GM20000 (cell line): ENCODE measurements at regions not wholly inside any gene's neighbourhood (a gene's known extent, or its start where the extent isn't known, plus 50 kb on each side); places are given as distances from the start of the nearest gene placed in this dataset.

Experiments used
- DNase-seq: peaks from one replicate; pipeline ENCODE4 v3.0.0; 2012; ENCODE audit warnings: low spot score
- CTCF ChIP-seq: IDR thresholded peaks from 2 replicates; pipeline ENCODE4 v1.5.1; 2012; ENCODE audit warnings: mild to moderate bottlenecking, control low read depth; ENCODE audit errors: extremely low read depth, missing control alignments

- DNase-seq = no peak
- TF ChIP-seq CTCF = no peak
These were observed 81.8 kb upstream of the KIT start for GRCh38 chr4:54575919-54576318.

DNA sequence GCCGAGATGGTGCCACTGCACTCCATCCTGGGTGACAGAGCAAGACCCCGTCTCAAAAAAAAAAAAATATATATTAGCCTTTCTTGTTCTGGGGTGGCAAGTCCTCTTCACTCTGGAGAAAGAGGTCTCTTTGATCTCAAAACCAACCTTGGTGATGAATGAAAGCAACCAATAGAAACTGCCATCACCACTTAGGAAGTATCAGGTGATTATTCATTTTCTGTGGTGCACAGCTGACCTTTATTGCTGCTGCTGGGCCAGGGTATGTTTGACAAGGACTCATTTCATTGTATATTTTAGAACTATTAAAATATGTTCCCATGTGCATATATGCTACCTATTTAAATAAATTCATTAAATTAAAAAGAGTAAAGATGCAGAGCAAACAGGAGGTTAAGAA lies 76.0 kb upstream of the KIT start:
- TF ChIP-seq CTCF = no peak
- DNase-seq = no peak

DNA sequence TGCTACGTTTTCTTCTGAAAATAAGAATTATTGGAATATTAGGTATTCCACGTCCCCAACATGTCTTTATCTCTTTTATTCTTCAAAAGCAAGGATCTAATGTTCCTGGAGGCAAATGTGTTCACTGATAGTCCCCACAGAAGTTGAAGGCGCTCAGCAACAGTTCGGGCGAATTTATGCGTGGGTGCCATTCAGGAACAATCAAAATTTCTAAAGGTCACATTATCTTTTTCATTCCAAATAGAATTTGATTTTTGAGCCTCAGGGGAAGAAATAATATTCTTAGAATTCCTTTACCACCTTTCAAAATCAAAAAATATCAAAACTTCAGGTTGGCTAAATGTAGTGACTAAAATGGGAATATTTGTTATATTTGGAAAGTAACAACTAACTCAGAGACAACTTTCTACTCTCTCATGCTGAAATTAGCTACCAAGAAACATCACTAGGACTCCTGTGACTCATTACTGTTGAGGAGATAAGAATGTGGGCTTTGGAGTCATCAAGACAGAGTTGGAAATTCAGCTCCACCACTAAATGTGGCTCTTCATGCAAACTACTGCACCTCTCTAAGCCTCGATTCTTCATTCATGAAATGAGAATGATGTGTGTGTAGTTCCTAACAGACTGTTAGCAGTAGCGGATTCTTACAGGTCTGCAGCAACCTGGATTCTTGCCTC lies 72.3 kb upstream of the KIT start:
- no peak for DNase-seq
- TF ChIP-seq CTCF = no peak

DNA sequence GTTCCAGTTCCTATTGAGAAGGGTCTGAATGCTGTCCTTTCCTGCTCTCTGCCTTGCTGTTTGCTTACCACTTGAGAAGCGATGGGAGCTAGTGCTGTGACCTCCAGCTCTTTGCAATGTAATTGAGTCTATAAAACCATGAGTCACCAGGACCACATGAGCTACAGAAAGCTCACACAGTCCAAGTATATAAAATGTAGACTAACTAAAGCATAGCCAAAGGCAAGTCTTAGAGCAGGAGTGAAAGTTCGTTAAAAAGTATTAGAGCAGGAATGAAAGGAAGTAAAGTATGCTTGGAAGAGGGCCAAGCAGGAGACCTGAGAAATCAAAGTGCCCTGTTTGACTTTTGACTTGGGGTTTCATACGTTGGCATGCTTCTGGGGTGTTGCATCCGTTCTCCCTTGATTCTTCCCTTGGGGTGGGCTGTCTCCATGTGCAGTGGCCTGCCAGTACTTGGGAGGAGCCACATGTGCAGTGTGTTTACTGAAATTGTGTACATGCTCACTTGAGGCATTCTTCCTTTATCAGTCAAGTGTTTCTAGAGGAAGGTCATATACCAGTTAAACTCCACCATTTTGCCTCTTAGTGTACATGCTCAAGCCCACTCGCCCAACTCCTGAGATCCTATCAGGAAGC lies 71.3 kb upstream of the KIT start:
- TF ChIP-seq CTCF = no peak
- DNase-seq = no peak

- TF ChIP-seq CTCF = no peak
- no peak for DNase-seq
These were observed 70.5 kb upstream of the KIT start for GRCh38 chr4:54587107-54587891.

DNA sequence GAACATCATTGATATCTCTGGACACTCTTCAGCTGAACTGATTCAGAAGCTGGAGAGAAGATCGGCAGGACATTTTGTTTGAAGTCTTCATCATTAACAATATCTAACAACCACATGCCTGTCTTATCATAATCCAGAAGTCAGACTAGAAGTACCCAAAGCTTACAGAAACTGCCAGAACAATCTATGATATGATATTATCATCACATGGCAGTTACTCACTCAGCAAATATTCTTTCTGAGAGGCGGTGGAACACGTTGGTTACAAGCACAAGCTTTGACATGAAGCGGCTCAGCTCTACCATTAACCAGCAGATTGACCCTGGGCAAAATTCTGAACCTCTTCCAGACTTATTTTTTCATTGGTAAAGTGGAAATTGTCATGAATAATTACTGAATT lies 69.4 kb upstream of the KIT start:
- TF ChIP-seq CTCF = no peak
- DNase-seq = no peak

DNA sequence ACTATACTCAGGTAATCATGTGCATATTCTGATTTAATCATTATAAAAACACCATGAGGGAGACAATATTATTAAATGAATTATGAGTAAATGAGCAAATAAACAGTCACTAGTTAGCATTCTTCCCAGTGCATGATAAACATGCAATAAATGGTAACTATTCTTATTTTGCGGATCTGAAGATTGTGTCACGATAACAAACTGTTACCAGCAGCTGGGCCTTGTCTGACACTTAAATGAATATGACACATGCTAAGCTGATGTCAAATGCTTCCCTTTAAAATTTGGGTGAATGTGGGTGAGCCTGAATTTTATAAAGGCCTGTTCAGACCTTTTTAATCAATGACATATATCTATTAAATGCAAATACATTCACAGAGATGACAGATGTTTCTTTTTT lies 68.2 kb upstream of the KIT start:
- DNase-seq = no peak
- TF ChIP-seq CTCF = no peak
